GM18502 (cell line): ENCODE measurements at regions not wholly inside any gene's neighbourhood (a gene's known extent, or its start where the extent isn't known, plus 50 kb on each side); places are given as distances from the start of the nearest gene placed in this dataset.

Experiments used
- ATAC-seq: cut with Tn5 transposase; IDR thresholded peaks from one replicate; pipeline ENCODE4 v1.9.1; 2021; ENCODE audit warnings: mild to moderate bottlenecking; ENCODE audit not compliant: unreplicated experiment, poor library complexity

GRCh38 chr22:48277868-48278581, 1515.6 kb downstream of the TBC1D22A start:
- no peak for ATAC-seq

DNA sequence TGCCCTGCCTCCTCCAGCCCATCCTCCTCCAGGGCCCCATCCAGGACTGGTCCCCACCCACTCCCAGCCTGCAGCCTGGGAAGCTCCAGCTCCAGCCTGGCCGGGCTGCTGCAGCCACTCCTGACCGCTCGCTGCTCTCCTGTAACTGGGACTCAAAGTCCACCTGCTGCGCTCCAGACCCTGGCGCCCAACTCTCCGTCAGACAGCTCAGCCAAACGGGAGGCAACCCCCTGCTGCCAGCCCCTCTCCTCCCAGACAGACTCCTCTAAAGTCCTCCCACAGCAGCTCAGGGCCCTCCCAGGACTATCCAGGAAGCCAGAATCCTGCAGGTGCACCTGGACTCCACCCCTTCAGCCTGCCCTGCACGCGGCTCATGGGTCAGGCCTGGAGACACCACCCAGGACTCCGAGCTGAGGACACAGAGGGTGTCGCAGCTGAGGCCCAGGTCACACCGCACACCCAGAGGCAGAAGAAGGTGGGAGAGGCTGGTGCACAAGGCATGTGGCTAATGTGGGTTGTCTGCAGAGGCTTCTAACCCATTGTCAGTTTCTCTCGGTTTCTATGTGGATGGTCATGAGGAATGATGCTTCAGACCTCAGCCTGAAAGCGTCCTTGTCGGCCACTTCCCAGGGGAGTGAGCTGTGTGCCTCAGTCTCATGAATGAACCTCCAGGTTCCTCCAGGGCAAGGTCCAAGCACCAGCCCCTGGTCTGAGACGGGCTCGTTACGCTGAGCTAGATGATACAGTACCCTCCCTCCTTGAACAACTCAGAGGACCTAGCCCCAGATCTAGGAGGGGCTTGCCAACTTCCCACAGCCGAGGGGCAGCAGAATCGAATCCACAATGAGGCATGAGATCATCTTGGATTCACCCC, 1514.8 kb downstream of the TBC1D22A start:
- ATAC-seq = no peak

DNA sequence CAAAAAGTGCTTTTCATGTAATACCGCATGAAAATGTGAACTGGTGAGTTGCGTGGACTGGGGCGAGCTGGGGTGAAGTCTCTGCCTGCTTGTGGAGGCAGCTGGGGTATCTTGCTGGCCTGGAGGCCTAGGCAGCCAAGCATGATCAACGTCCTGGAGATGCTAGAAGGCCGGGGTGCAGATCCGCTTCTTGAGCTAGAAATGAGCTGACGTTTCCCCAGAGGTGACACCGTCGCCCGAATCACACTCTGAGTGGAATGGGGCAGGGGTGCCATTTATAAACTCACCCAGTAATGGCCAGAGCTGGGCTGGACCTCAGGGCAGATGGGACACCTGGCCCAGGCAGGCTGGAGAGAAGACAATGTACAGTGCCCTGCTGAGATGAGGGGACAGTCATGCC, 1513.0 kb downstream of the TBC1D22A start:
- no peak for ATAC-seq

- ATAC-seq = no peak
Observed at GRCh38 chr22:48270731-48271130, 1508.3 kb downstream of the TBC1D22A start.

DNA sequence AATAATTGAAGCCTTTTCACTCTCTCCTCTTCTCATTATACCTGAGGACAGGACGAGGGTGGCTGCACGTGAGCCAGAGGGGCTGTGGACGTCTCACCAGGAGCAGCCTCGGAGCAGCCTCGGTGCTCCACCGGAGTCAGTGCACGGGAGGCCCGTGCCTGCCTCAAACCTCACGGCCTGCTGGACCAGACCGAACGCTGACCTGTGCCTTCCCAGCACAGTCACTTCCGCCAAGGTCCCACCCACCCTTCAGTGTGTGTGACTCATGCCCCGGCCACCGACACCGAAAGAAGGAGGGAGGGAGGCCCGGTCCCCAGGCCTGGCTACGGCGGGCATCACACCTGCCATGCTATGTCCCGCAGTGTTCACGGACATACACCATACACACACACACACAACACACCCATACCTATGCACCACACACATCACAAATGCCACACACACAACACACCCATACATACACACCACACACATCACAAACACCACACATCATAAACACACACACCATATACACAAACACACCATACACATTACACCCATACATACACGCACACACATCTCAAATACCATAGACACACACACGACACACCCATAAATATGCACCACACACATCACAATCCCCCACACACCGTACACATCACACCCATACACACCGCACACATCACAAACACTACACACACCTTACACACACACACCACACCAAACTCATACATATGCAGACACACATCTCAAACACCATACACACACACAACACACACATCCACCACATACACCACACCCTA, 1506.5 kb downstream of the TBC1D22A start:
- no peak for ATAC-seq

DNA sequence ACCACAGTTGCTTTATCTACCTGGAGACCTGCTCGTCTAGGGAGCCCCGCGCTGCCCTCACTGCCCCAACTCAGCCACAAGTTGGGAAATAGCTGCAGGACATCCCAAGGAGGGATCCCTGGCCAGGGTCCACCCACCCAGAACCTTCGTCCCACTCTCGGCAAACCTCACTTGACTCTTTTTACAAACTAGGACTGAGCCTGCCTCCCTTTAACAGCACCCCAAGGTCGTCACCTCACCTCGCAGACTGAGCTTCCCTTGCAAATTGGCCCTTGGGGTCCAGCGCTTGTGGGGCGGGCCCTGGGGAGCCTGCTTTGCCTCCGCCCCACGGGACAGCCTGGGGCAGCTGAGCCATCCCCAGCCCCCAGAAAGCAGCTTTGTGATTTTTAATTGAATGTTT, 1505.8 kb downstream of the TBC1D22A start:
- no peak for ATAC-seq

- ATAC-seq = no peak
Observed at GRCh38 chr22:48267681-48268080, 1505.2 kb downstream of the TBC1D22A start.

DNA sequence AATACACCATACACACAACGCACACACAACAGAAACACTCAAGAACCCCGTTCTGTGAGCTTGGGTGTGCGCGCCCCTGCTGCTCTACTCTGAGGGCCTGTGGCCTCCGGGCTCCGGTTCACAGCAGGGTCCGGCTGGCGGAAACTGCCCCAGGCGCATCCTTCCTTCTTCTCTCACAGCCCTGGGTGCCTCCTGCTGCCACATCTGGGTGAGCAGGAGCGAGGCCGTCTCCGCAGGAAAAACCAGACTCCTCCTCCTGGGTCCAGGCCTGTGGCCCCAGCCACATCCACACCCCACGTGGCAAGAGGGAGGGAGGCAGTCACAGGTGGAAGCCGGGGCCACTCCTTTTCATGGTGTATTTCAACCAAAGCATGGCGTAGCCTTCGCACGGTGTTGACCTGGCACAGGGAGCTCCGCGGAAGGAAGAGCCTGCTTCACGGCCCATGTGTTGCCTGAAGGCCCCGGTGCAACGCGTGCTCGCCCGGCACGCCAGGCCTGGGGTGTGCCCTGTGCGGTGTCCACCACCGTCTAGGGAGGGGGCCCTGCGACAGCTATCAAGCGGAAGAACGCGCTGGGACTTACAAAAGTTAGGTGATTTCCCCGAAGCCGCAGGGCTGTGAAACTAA, 1502.7 kb downstream of the TBC1D22A start:
- no peak for ATAC-seq

GRCh38 chr22:48264586-48264985, 1502.1 kb downstream of the TBC1D22A start:
- ATAC-seq = no peak

DNA sequence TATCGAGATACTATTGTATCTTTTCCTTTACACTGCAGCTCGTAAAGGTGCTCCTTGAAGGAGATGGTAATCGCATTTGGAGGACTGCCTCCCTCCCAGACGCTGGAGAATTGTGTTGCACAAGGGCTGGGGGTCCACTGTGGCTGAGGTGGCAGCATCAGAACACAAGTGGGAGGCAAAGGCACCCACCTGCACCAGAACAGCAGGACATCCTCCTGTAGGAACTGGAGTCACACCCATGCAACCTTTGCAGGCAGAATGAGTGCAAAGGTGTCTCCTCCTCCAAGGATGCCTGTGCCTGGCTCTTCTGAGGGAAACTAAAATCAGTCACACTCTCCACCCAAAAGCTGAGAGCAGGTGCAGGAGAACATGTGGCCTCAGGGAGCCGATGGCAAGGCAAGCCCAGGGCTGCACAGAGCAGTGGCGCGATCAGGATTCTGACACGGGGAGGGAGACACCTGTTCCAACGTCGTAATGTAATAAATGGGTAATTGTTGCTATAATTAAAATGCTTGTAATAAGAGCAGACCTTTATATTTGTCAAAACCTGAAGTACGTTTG, 1501.4 kb downstream of the TBC1D22A start:
- no peak for ATAC-seq

DNA sequence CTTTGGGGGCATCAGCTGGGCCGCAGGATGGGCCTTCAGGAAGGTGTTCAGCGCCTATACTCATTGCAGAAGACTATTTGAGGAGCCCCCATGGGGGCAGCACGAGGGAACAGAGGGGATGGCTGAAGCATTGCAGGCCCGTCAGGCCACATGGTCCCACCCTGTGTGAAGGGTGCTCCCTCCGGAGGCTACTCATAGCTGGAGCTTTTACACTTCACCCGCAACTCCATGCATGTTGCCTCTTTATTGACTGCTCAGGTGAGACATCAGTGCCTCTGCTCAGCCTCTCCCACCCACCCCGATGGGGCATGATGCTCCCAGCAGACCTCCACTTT, 1500.9 kb downstream of the TBC1D22A start:
- no peak for ATAC-seq

DNA sequence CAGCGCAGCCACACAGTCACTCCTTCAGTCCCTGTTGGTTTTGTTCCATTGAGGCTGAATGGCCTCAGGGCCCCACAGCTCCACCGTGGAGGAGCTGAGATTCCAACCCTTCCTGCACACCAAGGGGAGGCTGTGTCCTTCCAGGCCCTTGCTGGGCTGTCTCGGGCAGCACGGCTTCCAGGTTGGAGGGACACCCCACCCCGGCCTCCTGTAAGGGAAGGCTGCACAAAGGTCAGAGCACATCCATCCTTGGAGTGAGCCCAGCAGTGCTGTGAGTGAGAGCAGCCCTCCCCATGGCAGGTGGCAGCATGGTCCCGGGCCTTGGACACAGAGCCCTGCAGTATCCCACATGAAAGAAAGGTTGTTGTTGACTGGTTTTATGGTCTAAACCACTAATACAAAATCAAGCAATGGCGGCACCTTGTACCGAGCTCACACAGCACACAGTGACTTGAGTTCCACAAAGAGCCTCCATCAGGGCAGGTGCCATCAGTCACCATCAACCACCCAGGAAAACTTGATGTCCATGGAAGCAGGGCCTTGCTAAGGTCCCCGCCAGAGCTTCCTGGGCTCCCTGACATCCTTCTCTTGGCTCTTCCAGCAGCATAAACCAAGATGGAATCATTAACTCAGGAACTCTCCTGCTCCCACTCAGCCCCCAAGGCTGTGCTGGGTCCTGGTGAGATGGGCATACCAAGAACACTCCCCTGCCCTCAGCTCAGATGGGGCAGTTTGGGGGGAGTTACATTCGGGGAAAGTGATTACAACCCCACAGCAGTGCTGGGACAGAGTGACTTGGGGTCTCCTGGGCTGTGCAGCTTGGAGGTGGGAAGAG, 1500.4 kb downstream of the TBC1D22A start:
- ATAC-seq = no peak

DNA sequence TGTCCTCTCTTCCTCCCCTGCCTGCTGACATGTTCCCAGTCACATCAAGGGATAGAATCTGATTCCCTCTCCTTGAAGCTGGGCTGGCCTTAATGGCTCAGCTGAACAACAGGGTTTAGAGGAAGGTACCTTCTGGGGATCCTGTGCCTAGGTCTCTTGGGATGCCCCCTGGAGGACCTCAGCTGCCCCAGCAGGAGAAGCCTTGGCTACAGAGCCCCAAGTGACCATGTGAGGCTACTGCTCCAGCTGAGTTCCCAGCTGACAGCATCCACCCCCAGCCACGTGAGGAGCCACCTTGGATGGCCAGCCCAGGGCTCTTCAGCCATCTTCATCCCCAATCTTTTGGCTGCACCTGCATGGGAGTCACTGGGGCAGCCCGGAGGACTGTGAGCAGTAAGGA, 1499.3 kb downstream of the TBC1D22A start:
- ATAC-seq = no peak

GRCh38 chr22:48261048-48261621, 1498.7 kb downstream of the TBC1D22A start:
- ATAC-seq = no peak

- ATAC-seq = no peak
Observed at GRCh38 chr22:48259991-48260670, 1497.7 kb downstream of the TBC1D22A start.

DNA sequence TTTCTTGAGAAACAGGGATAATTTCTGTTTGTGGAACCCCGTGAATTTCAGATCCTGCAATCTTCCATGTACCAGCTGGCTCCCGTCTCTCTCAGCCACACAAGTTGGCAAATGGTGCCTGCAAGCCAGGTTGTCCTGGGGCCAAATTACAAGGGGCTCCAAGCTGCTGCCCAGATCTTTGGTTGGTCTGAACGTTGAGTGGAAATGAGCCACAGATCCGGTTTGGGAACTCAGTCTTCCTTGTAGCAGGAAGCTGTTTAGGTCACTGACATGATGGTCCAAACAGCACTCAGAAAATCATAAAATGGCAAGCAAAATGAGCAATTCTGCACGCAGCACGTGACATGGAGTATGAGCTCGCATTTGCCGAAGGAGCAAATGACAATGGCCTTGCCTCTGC, 1496.4 kb downstream of the TBC1D22A start:
- ATAC-seq = no peak

GRCh38 chr22:48258064-48258701, 1495.7 kb downstream of the TBC1D22A start:
- no peak for ATAC-seq

DNA sequence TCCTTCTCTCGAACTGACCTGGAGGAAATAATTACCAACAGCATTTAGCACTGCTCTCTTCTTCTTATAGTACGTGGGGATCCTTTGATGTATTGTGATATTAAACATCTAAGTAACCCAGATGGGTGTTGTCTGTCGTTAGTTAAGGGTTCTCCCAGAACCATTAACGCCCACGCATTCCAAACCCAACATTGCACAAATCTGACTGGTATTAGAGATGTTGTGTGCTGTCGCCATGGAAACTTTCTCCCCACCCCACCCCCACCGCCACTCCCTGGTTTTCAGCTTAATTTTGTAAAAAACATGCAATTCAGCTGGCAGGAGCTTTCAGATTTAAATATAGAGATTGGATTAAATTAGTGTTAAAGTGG, 1495.2 kb downstream of the TBC1D22A start:
- no peak for ATAC-seq
